ENCODE measurements at regions not wholly inside any gene's neighbourhood (a gene's known extent, or its start where the extent isn't known, plus 50 kb on each side); places are given as distances from the start of the nearest gene placed in this dataset.
A peak's percentile ranks its signal among the peaks of the same experiment; 100 is the strongest.
"Not testable (repeated sequence)": the region's sequence is repeated elsewhere in the genome, so short reads cannot be mapped to it uniquely, and the experiment has no call there.

DNA sequence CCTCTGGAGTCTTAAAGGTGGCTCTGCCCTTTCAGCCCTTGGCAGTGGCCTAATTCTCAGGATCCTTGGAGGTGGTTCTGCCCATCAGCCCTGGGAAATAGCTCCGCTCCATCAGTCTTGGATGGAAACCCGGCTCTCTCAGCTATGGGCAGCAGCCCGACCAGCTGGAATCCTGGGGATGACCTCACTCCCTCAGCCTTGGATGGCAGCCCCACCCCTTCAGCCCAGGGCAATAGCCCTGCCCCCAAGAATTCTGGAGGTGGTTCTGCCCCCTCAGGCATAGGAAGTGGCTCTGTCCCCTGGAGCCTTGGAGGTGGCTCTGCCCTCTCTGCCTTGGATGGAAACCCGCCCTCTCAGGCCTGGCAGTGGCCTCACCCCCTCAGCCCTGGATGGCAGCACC lies 127.7 kb downstream of the RBMX2 start:
- H3K9me3 Mint-ChIP-seq, result no peaks in the 10 kb centered on the region
- peaks cover 6% of the 10 kb centered on the region for H3K27me3 Mint-ChIP-seq
- H3K4me1 Mint-ChIP-seq, result no peaks in the 10 kb centered on the region
- no peaks in the 10 kb centered on the region for H3K36me3 Mint-ChIP-seq
- H3K27ac Mint-ChIP-seq, result no peak overlapping the region
- no peak overlapping the region for H3K4me3 Mint-ChIP-seq
- CTCF ChIA-PET, result no interaction called here
- DNase-seq, result no peak

- Mint-ChIP-seq H3K36me3 (no peaks in the 10 kb centered on the region), H3K27ac (no peak overlapping the region), H3K4me3 (no peak overlapping the region), H3K9me3 (no peaks in the 10 kb centered on the region), H3K27me3 (peaks cover 4% of the 10 kb centered on the region), H3K4me1 (no peaks in the 10 kb centered on the region)
- CTCF ChIA-PET, result no interaction called here
- no peak for DNase-seq
Observed at GRCh38 chrX:130531066-130531465, 129.3 kb downstream of the RBMX2 start.

- Mint-ChIP-seq H3K4me1 (no peaks in the 10 kb centered on the region), H3K4me3 (no peak overlapping the region), H3K36me3 (no peaks in the 10 kb centered on the region), H3K27ac (no peak overlapping the region), H3K9me3 (no peaks in the 10 kb centered on the region), H3K27me3 (no peaks in the 10 kb centered on the region)
- CTCF ChIA-PET, result interaction anchor here (0.6 to 2.5 kb wide), 8 partner anchors 39 to 452 kb away, joined by 3 to 10 read pairs (median 3); no protein-coding TSS in a partner anchor
- peak; percentile 58 for DNase-seq
Observed at GRCh38 chrX:130539721-130540321, 138.0 kb downstream of the RBMX2 start.

- H3K27ac Mint-ChIP-seq, result no peak overlapping the region
- peaks cover 6% of the 10 kb centered on the region for H3K27me3 Mint-ChIP-seq
- H3K36me3 Mint-ChIP-seq, result no peaks in the 10 kb centered on the region
- CTCF ChIA-PET, result interaction anchor here (3.4 kb wide), 1 partner anchor 372 kb away, joined by 17 read pairs; no protein-coding TSS in a partner anchor
- no peak for DNase-seq
- H3K4me3 Mint-ChIP-seq, result no peak overlapping the region
- no peaks in the 10 kb centered on the region for H3K9me3 Mint-ChIP-seq
- H3K4me1 Mint-ChIP-seq, result no peaks in the 10 kb centered on the region
Observed at GRCh38 chrX:130543603-130544325, 142.0 kb downstream of the RBMX2 start.

GRCh38 chrX:130545796-130546195 lies 144.0 kb downstream of the RBMX2 start:
- CTCF ChIA-PET, result no interaction called here
- Mint-ChIP-seq H3K36me3 (no peaks in the 10 kb centered on the region), H3K27ac (no peak overlapping the region), H3K9me3 (no peaks in the 10 kb centered on the region), H3K4me1 (peaks cover 5% of the 10 kb centered on the region), H3K27me3 (peaks cover 6% of the 10 kb centered on the region), H3K4me3 (no peak overlapping the region)
- no peak for DNase-seq

GRCh38 chrX:130549382-130549781 lies 147.6 kb downstream of the RBMX2 start:
- H3K9me3 Mint-ChIP-seq, CTCF ChIA-PET, H3K36me3 Mint-ChIP-seq, H3K4me3 Mint-ChIP-seq, H3K27ac Mint-ChIP-seq, H3K4me1 Mint-ChIP-seq, DNase-seq, H3K27me3 Mint-ChIP-seq: not testable (repeated sequence)

- Mint-ChIP-seq H3K27me3 (peaks cover 6% of the 10 kb centered on the region), H3K36me3 (no peaks in the 10 kb centered on the region)
- CTCF ChIA-PET, result no interaction called here
Observed at GRCh38 chrX:130550351-130550750, 148.6 kb downstream of the RBMX2 start.

DNA sequence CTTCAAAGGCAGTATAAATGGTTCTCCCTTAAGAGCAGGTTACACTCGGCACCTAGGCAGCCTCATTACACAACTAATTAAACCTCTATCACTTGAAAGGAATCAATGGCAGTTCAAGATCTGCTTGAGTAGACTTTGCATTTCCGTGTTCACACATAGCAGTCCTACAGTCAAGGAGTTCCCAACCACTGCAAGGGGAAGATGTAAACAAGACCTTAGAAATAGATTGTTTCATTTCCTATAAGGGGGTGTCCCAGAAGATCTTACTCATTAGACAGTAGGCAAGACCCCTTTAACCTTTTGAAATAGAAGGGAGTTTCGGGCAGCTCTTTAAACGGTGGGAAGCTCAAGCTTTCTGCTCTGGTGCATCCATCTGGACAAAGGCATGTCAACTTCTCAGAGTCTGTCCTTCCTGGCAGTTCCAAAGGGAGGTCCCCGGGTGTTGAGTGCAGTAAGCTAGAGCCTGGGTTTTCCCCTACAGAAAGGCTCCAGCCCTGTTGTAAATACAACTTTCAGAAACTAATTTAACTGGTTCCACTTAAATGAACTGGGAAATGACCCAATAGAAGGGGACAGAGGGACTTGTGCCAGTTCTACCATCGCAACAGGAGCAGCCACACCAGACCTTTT lies 150.8 kb downstream of the RBMX2 start:
- no peak overlapping the region for H3K4me3 Mint-ChIP-seq
- H3K36me3 Mint-ChIP-seq, result no peaks in the 10 kb centered on the region
- H3K9me3 Mint-ChIP-seq, result no peaks in the 10 kb centered on the region
- DNase-seq, result no peak
- H3K27ac Mint-ChIP-seq, result no peak overlapping the region
- peaks cover 5% of the 10 kb centered on the region for H3K4me1 Mint-ChIP-seq
- CTCF ChIA-PET, result no interaction called here
- H3K27me3 Mint-ChIP-seq, result peaks cover 5% of the 10 kb centered on the region

More at GRCh38 chrX:130550351-130550750, 148.6 kb downstream of the RBMX2 start:
- Mint-ChIP-seq H3K27ac (no peak overlapping the region), H3K9me3 (no peaks in the 10 kb centered on the region), H3K4me1 (peaks cover 5% of the 10 kb centered on the region), H3K4me3 (no peak overlapping the region)
- DNase-seq, result no peak

DNA sequence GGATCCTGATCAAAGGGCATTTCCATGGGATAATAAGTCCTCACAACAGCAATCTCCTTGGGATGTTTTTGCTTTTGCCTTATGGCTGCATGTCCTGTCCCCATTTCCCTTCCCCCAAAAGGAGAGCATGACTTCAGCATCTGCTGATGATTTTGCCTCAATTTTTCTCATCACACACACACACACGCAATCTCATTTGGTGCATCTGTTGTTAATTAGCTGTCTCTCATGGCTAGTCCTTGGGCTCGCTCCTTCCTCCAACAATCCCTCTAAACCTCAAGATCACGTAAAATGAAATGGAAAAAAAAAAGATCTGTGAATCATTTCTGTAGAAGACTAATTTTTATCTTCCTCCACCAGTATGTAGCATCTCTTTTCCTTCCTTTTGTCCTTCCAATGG lies 153.6 kb downstream of the RBMX2 start:
- H3K9me3 Mint-ChIP-seq, result no peaks in the 10 kb centered on the region
- no peak for DNase-seq
- H3K4me3 Mint-ChIP-seq, result no peak overlapping the region
- no peak overlapping the region for H3K27ac Mint-ChIP-seq
- no peaks in the 10 kb centered on the region for H3K27me3 Mint-ChIP-seq
- CTCF ChIA-PET, result no interaction called here
- H3K4me1 Mint-ChIP-seq, result peaks cover 3% of the 10 kb centered on the region
- H3K36me3 Mint-ChIP-seq, result no peaks in the 10 kb centered on the region

DNA sequence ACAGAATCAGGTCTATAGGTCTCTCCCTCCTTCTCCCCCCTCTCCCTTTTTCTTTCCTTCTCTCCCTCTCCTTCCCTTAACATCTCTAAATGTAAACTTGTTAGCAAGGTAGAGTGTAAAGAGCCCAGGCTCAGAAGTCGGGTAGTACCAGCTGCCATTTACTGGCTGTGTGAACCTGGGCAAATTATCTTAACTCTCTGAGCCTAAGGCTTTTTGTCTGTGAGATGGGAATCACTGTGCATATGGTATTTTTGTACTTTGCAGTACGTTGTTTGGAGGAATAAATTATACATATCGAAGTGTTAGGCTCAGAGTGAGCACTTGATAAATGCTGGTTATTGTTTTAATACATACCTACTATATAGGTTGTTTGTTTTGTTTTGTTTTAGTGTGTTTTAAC lies 154.0 kb downstream of the RBMX2 start:
- peaks cover 1% of the 10 kb centered on the region for H3K4me1 Mint-ChIP-seq
- H3K4me3 Mint-ChIP-seq, result no peak overlapping the region

DNA sequence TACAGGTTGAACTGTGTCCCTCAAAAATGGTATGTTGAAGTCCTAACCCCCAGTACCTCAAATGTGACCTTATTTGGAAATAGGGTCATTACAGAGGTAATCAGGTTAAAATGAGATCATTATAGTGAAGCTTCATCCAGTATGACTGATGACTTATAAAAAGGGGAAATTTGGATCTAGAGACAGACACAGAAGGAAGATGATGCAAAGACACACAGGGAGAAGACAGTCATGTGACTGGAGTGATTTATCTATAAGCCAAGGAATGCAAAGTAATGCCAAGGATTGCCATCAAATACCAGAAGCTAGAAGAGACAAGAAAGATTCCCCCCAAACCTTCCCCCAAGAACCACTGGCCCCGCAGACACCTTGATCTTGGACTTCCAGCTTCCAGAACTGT lies 155.2 kb downstream of the RBMX2 start:
- Mint-ChIP-seq H3K36me3 (no peaks in the 10 kb centered on the region), H3K4me1 (no peaks in the 10 kb centered on the region), H3K4me3 (no peak overlapping the region), H3K27ac (no peak overlapping the region), H3K27me3 (no peaks in the 10 kb centered on the region), H3K9me3 (no peaks in the 10 kb centered on the region)
- CTCF ChIA-PET, result no interaction called here
- DNase-seq, result no peak

More for the DNA sequence above, 154.0 kb downstream of the RBMX2 start:
- Mint-ChIP-seq H3K36me3 (no peaks in the 10 kb centered on the region), H3K9me3 (no peaks in the 10 kb centered on the region), H3K27me3 (no peaks in the 10 kb centered on the region), H3K27ac (no peak overlapping the region)
- CTCF ChIA-PET, result no interaction called here
- no peak for DNase-seq

DNA sequence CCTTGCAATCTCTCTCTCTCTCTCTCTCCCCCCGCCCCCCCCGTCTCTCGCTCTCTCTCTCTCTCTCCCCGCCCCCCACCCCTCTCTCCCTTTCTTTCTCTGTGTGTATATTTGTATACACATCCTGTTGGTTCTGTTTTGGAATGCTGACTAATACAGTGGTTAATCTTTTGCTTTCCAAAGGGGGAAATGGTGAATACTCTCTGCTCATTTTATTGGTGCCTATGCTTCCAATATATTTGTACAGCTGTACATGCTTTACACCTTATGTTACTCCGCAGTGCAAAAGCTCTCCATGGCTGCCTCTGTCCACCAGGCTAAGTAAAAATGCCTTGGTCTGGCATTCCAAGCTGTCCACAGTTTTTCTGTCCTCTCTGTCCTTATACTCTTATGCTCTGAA lies 158.8 kb downstream of the RBMX2 start:
- no peaks in the 10 kb centered on the region for H3K36me3 Mint-ChIP-seq
- no peaks in the 10 kb centered on the region for H3K4me1 Mint-ChIP-seq
- DNase-seq, result no peak
- CTCF ChIA-PET, result no interaction called here
- no peak overlapping the region for H3K4me3 Mint-ChIP-seq
- H3K27ac Mint-ChIP-seq, result no peak overlapping the region
- no peaks in the 10 kb centered on the region for H3K9me3 Mint-ChIP-seq
- H3K27me3 Mint-ChIP-seq, result no peaks in the 10 kb centered on the region

DNA sequence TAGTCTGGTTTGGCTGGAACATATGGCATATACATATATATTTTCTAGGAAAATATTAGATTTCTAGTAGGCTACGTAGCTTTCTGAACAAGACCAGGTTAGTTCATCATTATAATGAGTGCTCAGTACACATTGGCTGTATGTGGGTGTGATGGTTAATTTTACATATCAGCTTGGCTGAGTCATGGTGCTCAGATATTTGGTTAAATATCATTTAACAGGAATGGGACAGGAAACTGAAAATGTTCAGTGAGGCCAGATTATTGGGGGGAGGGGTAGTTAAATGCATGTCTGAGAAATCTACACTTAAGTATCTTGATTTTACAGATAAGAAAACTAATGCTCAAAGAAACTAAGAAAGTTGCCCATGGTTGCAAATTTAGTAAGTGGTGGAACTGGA lies 160.1 kb downstream of the RBMX2 start:
- H3K36me3 Mint-ChIP-seq, result no peaks in the 10 kb centered on the region
- CTCF ChIA-PET, result no interaction called here
- no peaks in the 10 kb centered on the region for H3K4me1 Mint-ChIP-seq
- no peak overlapping the region for H3K27ac Mint-ChIP-seq
- no peak for DNase-seq
- H3K4me3 Mint-ChIP-seq, result no peak overlapping the region
- no peaks in the 10 kb centered on the region for H3K9me3 Mint-ChIP-seq
- H3K27me3 Mint-ChIP-seq, result no peaks in the 10 kb centered on the region

DNA sequence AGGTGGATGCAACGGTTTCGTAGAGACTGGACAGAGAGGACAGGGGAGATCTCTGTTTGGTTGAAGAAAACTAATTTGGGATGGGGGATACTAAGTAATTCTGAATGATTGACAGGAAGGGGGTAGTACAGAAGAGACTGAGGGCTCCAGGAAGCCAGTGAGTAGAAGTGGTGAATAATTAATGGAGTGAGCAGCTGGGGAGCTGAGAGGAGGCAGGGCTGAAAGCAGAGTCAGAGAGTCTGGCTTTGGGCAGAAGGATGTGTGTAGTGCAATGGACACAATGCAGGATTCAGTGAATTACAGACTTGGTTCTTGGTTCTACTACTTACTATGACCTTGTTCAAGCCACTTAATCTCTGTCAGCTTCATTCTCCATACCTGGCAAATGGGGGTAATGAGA lies 161.7 kb downstream of the RBMX2 start:
- Mint-ChIP-seq H3K27ac (no peak overlapping the region), H3K9me3 (no peaks in the 10 kb centered on the region), H3K4me3 (no peak overlapping the region), H3K36me3 (no peaks in the 10 kb centered on the region), H3K27me3 (no peaks in the 10 kb centered on the region), H3K4me1 (no peaks in the 10 kb centered on the region)
- no peak for DNase-seq
- CTCF ChIA-PET, result no interaction called here

DNA sequence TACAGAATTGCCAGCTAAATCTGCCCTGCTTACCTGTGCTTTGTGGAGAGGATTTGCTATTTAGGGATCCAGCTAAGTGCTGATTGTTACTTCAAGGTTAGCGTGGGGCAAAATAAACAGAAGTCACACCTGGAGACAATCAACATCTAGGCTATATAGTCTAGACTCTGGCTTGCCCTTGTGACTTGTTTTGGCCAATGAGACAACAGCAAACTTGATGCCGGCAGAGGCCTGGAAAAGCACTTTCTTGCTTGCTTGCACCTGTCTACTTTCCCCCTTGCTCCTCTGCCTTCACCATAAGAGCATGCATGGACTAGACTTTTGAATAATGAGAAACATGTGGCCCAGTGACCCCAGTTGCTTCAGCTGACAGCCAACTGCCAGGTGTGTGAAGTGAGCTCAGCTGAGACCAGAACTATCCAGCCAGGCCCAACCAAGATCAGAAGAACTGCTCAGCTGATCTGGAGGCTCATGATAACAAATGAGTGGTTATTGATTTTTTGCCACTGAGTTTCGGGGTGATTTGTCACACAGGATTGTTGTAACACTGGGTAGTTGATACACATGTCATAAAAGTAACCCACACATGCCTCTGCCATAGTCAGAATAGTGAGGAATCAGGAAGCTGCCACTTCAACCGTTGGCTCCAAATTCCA lies 164.4 kb downstream of the RBMX2 start:
- Mint-ChIP-seq H3K36me3 (no peaks in the 10 kb centered on the region), H3K4me3 (no peak overlapping the region), H3K27me3 (no peaks in the 10 kb centered on the region)

More for the DNA sequence above, 164.4 kb downstream of the RBMX2 start:
- H3K9me3 Mint-ChIP-seq, result no peaks in the 10 kb centered on the region
- no peaks in the 10 kb centered on the region for H3K4me1 Mint-ChIP-seq
- no peak for DNase-seq
- no peak overlapping the region for H3K27ac Mint-ChIP-seq
- CTCF ChIA-PET, result no interaction called here
